ENCODE measurements at regions not wholly inside any gene's neighbourhood (a gene's known extent, or its start where the extent isn't known, plus 50 kb on each side); places are given as distances from the start of the nearest gene placed in this dataset.

- no peak overlapping the region for H3K4me3 ChIP-seq (ENCODE audit: low read length)
- no peak for DNase-seq (ENCODE audit: low read depth, low spot score)
These were observed 123.6 kb upstream of the SOX1 start for GRCh38 chr13:111943229-111943795.

GRCh38 chr13:111944171-111944583 is 122.8 kb upstream of the SOX1 start:
- no peak for DNase-seq (ENCODE audit: low read depth, low spot score)
- H3K4me3 ChIP-seq (ENCODE audit: low read length), result no peak overlapping the region

GRCh38 chr13:111945086-111945485 is 121.9 kb upstream of the SOX1 start:
- no peak overlapping the region for H3K4me3 ChIP-seq (ENCODE audit: low read length)
- DNase-seq (ENCODE audit: low read depth, low spot score), result no peak

GRCh38 chr13:111946214-111946613 is 120.7 kb upstream of the SOX1 start:
- DNase-seq (ENCODE audit: low read depth, low spot score), result no peak
- H3K4me3 ChIP-seq (ENCODE audit: low read length), result no peak overlapping the region

GRCh38 chr13:111947026-111947810 is 119.7 kb upstream of the SOX1 start:
- DNase-seq (ENCODE audit: low read depth, low spot score), result no peak
- no peak overlapping the region for H3K4me3 ChIP-seq (ENCODE audit: low read length)

- no peak for DNase-seq (ENCODE audit: low read depth, low spot score)
- H3K4me3 ChIP-seq (ENCODE audit: low read length), result no peak overlapping the region
These were observed 119.1 kb upstream of the SOX1 start for GRCh38 chr13:111947876-111948275.

- no peak overlapping the region for H3K4me3 ChIP-seq (ENCODE audit: low read length)
- DNase-seq (ENCODE audit: low read depth, low spot score), result no peak
These were observed 118.7 kb upstream of the SOX1 start for GRCh38 chr13:111948281-111948680.

GRCh38 chr13:111948811-111949210 is 118.1 kb upstream of the SOX1 start:
- no peak for DNase-seq (ENCODE audit: low read depth, low spot score)

GRCh38 chr13:111949311-111949710 is 117.6 kb upstream of the SOX1 start:
- no peak for DNase-seq (ENCODE audit: low read depth, low spot score)
- H3K4me3 ChIP-seq (ENCODE audit: low read length), result no peak overlapping the region

More at GRCh38 chr13:111948811-111949210, 118.1 kb upstream of the SOX1 start:
- H3K4me3 ChIP-seq (ENCODE audit: low read length), result no peak overlapping the region

GRCh38 chr13:111950697-111951096 is 116.3 kb upstream of the SOX1 start:
- H3K4me3 ChIP-seq (ENCODE audit: low read length), result no peak overlapping the region
- no peak for DNase-seq (ENCODE audit: low read depth, low spot score)

GRCh38 chr13:111952032-111952431 is 114.9 kb upstream of the SOX1 start:
- H3K4me3 ChIP-seq (ENCODE audit: low read length), result no peak overlapping the region
- DNase-seq (ENCODE audit: low read depth, low spot score), result no peak

- DNase-seq (ENCODE audit: low read depth, low spot score), result no peak
- no peak overlapping the region for H3K4me3 ChIP-seq (ENCODE audit: low read length)
These were observed 114.1 kb upstream of the SOX1 start for GRCh38 chr13:111952814-111953213.

- no peak overlapping the region for H3K4me3 ChIP-seq (ENCODE audit: low read length)
These were observed 113.3 kb upstream of the SOX1 start for GRCh38 chr13:111953546-111954178.

GRCh38 chr13:111954661-111955411 is 112.1 kb upstream of the SOX1 start:
- H3K4me3 ChIP-seq (ENCODE audit: low read length), result no peak overlapping the region
- DNase-seq (ENCODE audit: low read depth, low spot score), result no peak

More at GRCh38 chr13:111953546-111954178, 113.3 kb upstream of the SOX1 start:
- DNase-seq (ENCODE audit: low read depth, low spot score), result no peak

GRCh38 chr13:111955412-111956065 is 111.4 kb upstream of the SOX1 start:
- DNase-seq (ENCODE audit: low read depth, low spot score), result no peak
- no peak overlapping the region for H3K4me3 ChIP-seq (ENCODE audit: low read length)

GRCh38 chr13:111956261-111957151 is 110.4 kb upstream of the SOX1 start:
- no peak for DNase-seq (ENCODE audit: low read depth, low spot score)
- H3K4me3 ChIP-seq (ENCODE audit: low read length), result no peak overlapping the region

- DNase-seq (ENCODE audit: low read depth, low spot score), result no peak
These were observed 109.0 kb upstream of the SOX1 start for GRCh38 chr13:111957913-111958450.

More at GRCh38 chr13:111957913-111958450, 109.0 kb upstream of the SOX1 start:
- no peak overlapping the region for H3K4me3 ChIP-seq (ENCODE audit: low read length)

Measured in Jurkat, Clone E6-1 (cell line).